ENCODE measurements at regions not wholly inside any gene's neighbourhood (a gene's known extent, or its start where the extent isn't known, plus 50 kb on each side); places are given as distances from the start of the nearest gene placed in this dataset.

GRCh38 chr5:12113062-12113461, 208.8 kb upstream of the CTNND2 start:
- H3K4me3 ChIP-seq (ENCODE audit: low read depth, low read length): no peak overlapping the region
- TF ChIP-seq MYC (IDR thresholded peaks at IDR 0.05; ENCODE audit: low read depth, low read length) (no peak), POLR2A (IDR thresholded peaks at IDR 0.05; ENCODE audit: extremely low read depth, insufficient read length) (no peak), CTCF (IDR thresholded peaks at IDR 0.05; ENCODE audit: low read depth, low read length) (no peak)
- TF ChIP-seq, protein P1, sequence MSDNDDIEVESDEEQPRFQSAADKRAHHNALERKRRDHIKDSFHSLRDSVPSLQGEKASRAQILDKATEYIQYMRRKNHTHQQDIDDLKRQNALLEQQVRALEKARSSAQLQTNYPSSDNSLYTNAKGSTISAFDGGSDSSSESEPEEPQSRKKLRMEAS (IDR thresholded peaks at IDR 0.05; ENCODE audit: low read depth, low read length): no peak
- no peak for DNase-seq (ENCODE audit: low read depth)

DNA sequence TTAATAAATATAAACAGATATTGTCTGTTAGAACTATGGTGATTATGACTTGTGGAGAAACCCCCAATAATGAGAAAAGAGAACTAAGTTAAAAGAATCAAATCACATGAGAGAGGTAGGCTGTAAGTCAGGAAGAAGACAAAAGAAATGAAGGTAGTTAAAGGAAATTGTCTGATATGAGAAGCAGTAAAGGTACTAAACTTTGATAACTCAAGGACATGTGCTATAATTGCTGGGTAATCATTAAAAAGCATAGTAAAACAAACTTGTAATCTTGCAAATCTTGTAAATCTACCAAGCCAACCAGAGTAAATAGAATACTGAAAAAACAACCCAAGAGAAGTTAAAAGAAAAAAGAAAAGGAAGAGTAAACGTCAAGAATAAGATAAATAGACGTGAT, 207.0 kb upstream of the CTNND2 start:
- DNase-seq (ENCODE audit: low read depth): no peak
- TF ChIP-seq POLR2A (IDR thresholded peaks at IDR 0.05; ENCODE audit: extremely low read depth, insufficient read length): no peak
- no peak for TF ChIP-seq MYC (IDR thresholded peaks at IDR 0.05; ENCODE audit: low read depth, low read length)
- TF ChIP-seq CTCF (IDR thresholded peaks at IDR 0.05; ENCODE audit: low read depth, low read length): no peak
- TF ChIP-seq, protein P1 (IDR thresholded peaks at IDR 0.05; ENCODE audit: low read depth, low read length): no peak
- no peak overlapping the region for H3K4me3 ChIP-seq (ENCODE audit: low read depth, low read length)

DNA sequence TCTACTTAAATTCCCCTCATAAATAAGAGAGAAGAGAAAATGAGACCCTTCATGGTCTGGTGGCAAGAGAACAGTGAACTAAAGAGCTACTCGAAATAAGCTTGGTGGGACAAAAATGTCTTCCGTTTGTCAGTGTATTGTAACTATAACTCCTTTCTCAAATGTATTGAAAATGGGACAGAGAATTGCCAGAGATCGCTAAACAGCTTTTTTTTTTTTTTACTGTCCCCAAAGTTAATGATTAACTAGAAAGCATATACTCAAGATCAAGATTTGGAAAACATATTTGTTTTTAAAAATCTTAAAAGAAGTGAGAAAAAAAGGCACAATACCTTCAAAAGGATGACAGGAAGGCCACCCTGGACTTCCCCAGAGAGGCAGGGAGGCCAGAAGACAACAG, 206.4 kb upstream of the CTNND2 start:
- TF ChIP-seq CTCF (IDR thresholded peaks at IDR 0.05; ENCODE audit: low read depth, low read length): no peak
- TF ChIP-seq, protein P1 (IDR thresholded peaks at IDR 0.05; ENCODE audit: low read depth, low read length): no peak
- TF ChIP-seq POLR2A (IDR thresholded peaks at IDR 0.05; ENCODE audit: extremely low read depth, insufficient read length): no peak
- no peak for TF ChIP-seq MYC (IDR thresholded peaks at IDR 0.05; ENCODE audit: low read depth, low read length)
- no peak overlapping the region for H3K4me3 ChIP-seq (ENCODE audit: low read depth, low read length)
- no peak for DNase-seq (ENCODE audit: low read depth)

DNA sequence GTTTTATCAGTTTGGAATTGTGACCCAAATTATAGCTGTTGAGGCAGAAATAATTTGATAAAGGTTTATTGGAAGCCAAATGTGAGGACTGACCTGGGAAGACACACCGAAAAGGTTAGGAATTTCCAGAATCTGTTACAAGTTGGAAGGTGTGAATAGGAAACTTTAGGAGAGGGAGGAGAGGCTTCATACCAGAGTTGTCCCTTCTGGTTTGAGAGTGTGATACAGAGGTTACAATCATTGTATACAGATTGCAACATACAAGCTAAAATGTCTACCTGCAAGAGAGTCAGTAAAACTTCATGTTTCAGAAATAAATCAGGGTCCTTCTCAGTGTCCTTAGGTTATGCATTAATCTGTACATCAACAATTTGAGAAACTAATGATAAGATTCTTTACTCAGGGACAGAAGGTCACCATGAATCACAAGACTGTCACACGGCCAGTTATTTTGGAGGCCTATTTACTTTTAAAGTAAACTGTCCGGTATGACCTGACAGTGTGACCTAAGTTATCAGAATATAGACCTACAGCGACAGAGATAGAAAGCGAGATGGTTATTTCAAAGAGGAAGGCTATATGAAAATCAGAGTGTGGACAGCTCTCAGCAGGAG, 204.9 kb upstream of the CTNND2 start:
- H3K4me3 ChIP-seq (ENCODE audit: low read depth, low read length): no peak overlapping the region
- TF ChIP-seq MYC (IDR thresholded peaks at IDR 0.05; ENCODE audit: low read depth, low read length): no peak
- no peak for TF ChIP-seq POLR2A (IDR thresholded peaks at IDR 0.05; ENCODE audit: extremely low read depth, insufficient read length)
- no peak for DNase-seq (ENCODE audit: low read depth)

DNA sequence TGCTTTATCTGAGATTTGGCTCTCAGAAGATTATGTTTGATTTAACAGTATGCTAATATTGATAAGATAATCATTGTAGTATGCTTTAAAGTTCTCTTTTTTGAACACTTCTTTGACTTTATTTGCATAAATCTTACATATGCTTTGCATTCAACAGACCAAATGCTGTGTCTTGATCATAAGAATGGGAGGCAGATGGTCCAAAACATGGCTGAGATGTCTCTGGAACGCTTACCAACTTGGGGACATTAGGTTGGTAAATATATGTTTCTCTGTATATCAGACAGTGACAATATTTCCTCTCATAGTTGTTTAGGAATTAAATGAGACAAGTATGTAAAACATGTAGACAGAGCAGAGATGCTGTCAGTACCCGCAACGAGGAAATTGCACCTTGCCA, 197.9 kb upstream of the CTNND2 start:
- TF ChIP-seq POLR2A (IDR thresholded peaks at IDR 0.05; ENCODE audit: extremely low read depth, insufficient read length): no peak
- TF ChIP-seq, protein P1 (IDR thresholded peaks at IDR 0.05; ENCODE audit: low read depth, low read length): no peak
- no peak for TF ChIP-seq MYC (IDR thresholded peaks at IDR 0.05; ENCODE audit: low read depth, low read length)
- TF ChIP-seq CTCF (IDR thresholded peaks at IDR 0.05; ENCODE audit: low read depth, low read length): no peak
- no peak overlapping the region for H3K4me3 ChIP-seq (ENCODE audit: low read depth, low read length)
- no peak for DNase-seq (ENCODE audit: low read depth)

- H3K4me3 ChIP-seq (ENCODE audit: low read depth, low read length): no peak overlapping the region
- no peak for DNase-seq (ENCODE audit: low read depth)
- TF ChIP-seq CTCF (IDR thresholded peaks at IDR 0.05; ENCODE audit: low read depth, low read length): no peak
- TF ChIP-seq, protein P1 (IDR thresholded peaks at IDR 0.05; ENCODE audit: low read depth, low read length): no peak
Observed at GRCh38 chr5:12100542-12100941, 196.3 kb upstream of the CTNND2 start.
